ENCODE measurements at regions not wholly inside any gene's neighbourhood (a gene's known extent, or its start where the extent isn't known, plus 50 kb on each side); places are given as distances from the start of the nearest gene placed in this dataset.

- TF ChIP-seq REST (IDR thresholded peaks at IDR 0.05; ENCODE audit: insufficient read depth in 1 of 2, low read depth in 2 of 2, low read length in 2 of 2) = no peak
- TF ChIP-seq FOXP2 (optimal IDR thresholded peaks at IDR 0.05; ENCODE audit: borderline replicate concordance, extremely low read depth, extremely low read length, insufficient read depth) = no peak
- TF ChIP-seq TAF1 (IDR thresholded peaks at IDR 0.05; ENCODE audit: borderline replicate concordance, insufficient read depth, low read length) = no peak
- TF ChIP-seq POLR2AphosphoS5 (IDR thresholded peaks at IDR 0.05; ENCODE audit: low read depth, low read length) = no peak
- TF ChIP-seq SIN3A (IDR thresholded peaks at IDR 0.05; ENCODE audit: borderline replicate concordance, insufficient read depth, low read length) = no peak
Measured at GRCh38 chr15:26083896-26084295, 220.8 kb upstream of the ATP10A start.

GRCh38 chr15:26083457-26083856, 220.3 kb upstream of the ATP10A start:
- TF ChIP-seq REST (IDR thresholded peaks at IDR 0.05; ENCODE audit: insufficient read depth in 1 of 2, low read depth in 2 of 2, low read length in 2 of 2) (no peak), FOXP2 (optimal IDR thresholded peaks at IDR 0.05; ENCODE audit: borderline replicate concordance, extremely low read depth, extremely low read length, insufficient read depth) (no peak), SIN3A (IDR thresholded peaks at IDR 0.05; ENCODE audit: borderline replicate concordance, insufficient read depth, low read length) (no peak), TAF1 (IDR thresholded peaks at IDR 0.05; ENCODE audit: borderline replicate concordance, insufficient read depth, low read length) (no peak), POLR2AphosphoS5 (IDR thresholded peaks at IDR 0.05; ENCODE audit: low read depth, low read length) (no peak)

GRCh38 chr15:26082221-26083109, 219.3 kb upstream of the ATP10A start:
- peak; percentile 18; the same call in 1 of the 2 replicates for TF ChIP-seq TAF1 (IDR thresholded peaks at IDR 0.05; ENCODE audit: borderline replicate concordance, insufficient read depth, low read length)
- TF ChIP-seq FOXP2 (optimal IDR thresholded peaks at IDR 0.05; ENCODE audit: borderline replicate concordance, extremely low read depth, extremely low read length, insufficient read depth) = peak; percentile 51
- no peak for TF ChIP-seq REST (IDR thresholded peaks at IDR 0.05; ENCODE audit: insufficient read depth in 1 of 2, low read depth in 2 of 2, low read length in 2 of 2)
- 0 out of 2 replicates have a peak, but pooled peaks have one; percentile 40 for TF ChIP-seq POLR2AphosphoS5 (IDR thresholded peaks at IDR 0.05; ENCODE audit: low read depth, low read length)
- no peak for TF ChIP-seq SIN3A (IDR thresholded peaks at IDR 0.05; ENCODE audit: borderline replicate concordance, insufficient read depth, low read length)

- no peak for TF ChIP-seq SIN3A (IDR thresholded peaks at IDR 0.05; ENCODE audit: borderline replicate concordance, insufficient read depth, low read length)
- no peak for TF ChIP-seq FOXP2 (optimal IDR thresholded peaks at IDR 0.05; ENCODE audit: borderline replicate concordance, extremely low read depth, extremely low read length, insufficient read depth)
- TF ChIP-seq REST (IDR thresholded peaks at IDR 0.05; ENCODE audit: insufficient read depth in 1 of 2, low read depth in 2 of 2, low read length in 2 of 2) = no peak
- no peak for TF ChIP-seq TAF1 (IDR thresholded peaks at IDR 0.05; ENCODE audit: borderline replicate concordance, insufficient read depth, low read length)
- TF ChIP-seq POLR2AphosphoS5 (IDR thresholded peaks at IDR 0.05; ENCODE audit: low read depth, low read length) = no peak
Measured at GRCh38 chr15:26081758-26082220, 218.7 kb upstream of the ATP10A start.
